Chondrocyte (in vitro differentiated cells): ENCODE measurements at regions not wholly inside any gene's neighbourhood (a gene's known extent, or its start where the extent isn't known, plus 50 kb on each side); places are given as distances from the start of the nearest gene placed in this dataset.

Experiments used
- DNase-seq: peaks from one replicate; pipeline ENCODE4 v3.0.0; 2021; ENCODE audit warnings: mixed read lengths, low spot score
- H3K27ac Mint-ChIP-seq: one replicate; pipeline ENCODE4 v1.8.0; 2021; ENCODE audit warnings: mild to moderate bottlenecking, moderate library complexity, mixed read lengths; ENCODE audit not compliant: unreplicated experiment
- H3K27me3 Mint-ChIP-seq: 2 replicates; pipeline ENCODE4 v1.8.0; 2021; ENCODE audit warnings: low read depth, mixed read lengths
- H3K36me3 Mint-ChIP-seq: 2 replicates; pipeline ENCODE4 v1.8.0; 2021; ENCODE audit warnings: low read depth, mixed read lengths
- H3K4me1 Mint-ChIP-seq: 2 replicates; pipeline ENCODE4 v1.8.0; 2021; ENCODE audit warnings: low read depth, mild to moderate bottlenecking, mixed read lengths
- H3K4me3 Mint-ChIP-seq: one replicate; pipeline ENCODE4 v1.8.0; 2021; ENCODE audit warnings: mild to moderate bottlenecking, moderate library complexity, mixed read lengths; ENCODE audit not compliant: unreplicated experiment
- H3K9me3 Mint-ChIP-seq: 2 replicates; pipeline ENCODE4 v1.8.0; 2021; ENCODE audit warnings: low read depth, mixed read lengths
- CTCF ChIP-seq: fragments of 200-600 bp; sonication (generic); IDR thresholded peaks from 2 replicates; pipeline ENCODE4 v1.5.0; 2021; ENCODE audit warnings: antibody characterized with exemption, mild to moderate bottlenecking, moderate library complexity

- H3K36me3 Mint-ChIP-seq, result no peaks in the 10 kb centered on the region
- H3K27ac Mint-ChIP-seq, result no peak overlapping the region
- H3K9me3 Mint-ChIP-seq, result peaks cover 7% of the 10 kb centered on the region
- no peak for DNase-seq
- no peaks in the 10 kb centered on the region for H3K27me3 Mint-ChIP-seq
- no peak overlapping the region for H3K4me3 Mint-ChIP-seq
- TF ChIP-seq CTCF, result no peak
- peaks cover 22% of the 10 kb centered on the region for H3K4me1 Mint-ChIP-seq
Measured at GRCh38 chr9:108789742-108790141, 66.0 kb downstream of the ACTL7B start.

- DNase-seq, result no peak
- Mint-ChIP-seq H3K4me1 (peaks cover 41% of the 10 kb centered on the region), H3K27ac (no peak overlapping the region), H3K4me3 (no peak overlapping the region), H3K27me3 (peaks cover 2% of the 10 kb centered on the region), H3K9me3 (peaks cover 7% of the 10 kb centered on the region), H3K36me3 (no peaks in the 10 kb centered on the region)
- TF ChIP-seq CTCF, result no peak
Measured at GRCh38 chr9:108787690-108788048, 68.1 kb downstream of the ACTL7B start.

GRCh38 chr9:108786901-108787689, 68.7 kb downstream of the ACTL7B start:
- Mint-ChIP-seq H3K4me3 (peak overlapping the region; percentile 1), H3K27ac (peak overlapping the region; percentile 77), H3K36me3 (no peaks in the 10 kb centered on the region), H3K4me1 (peaks cover 41% of the 10 kb centered on the region), H3K9me3 (peaks cover 5% of the 10 kb centered on the region), H3K27me3 (peaks cover 2% of the 10 kb centered on the region)
- no peak for DNase-seq
- no peak for TF ChIP-seq CTCF

- Mint-ChIP-seq H3K27ac (no peak overlapping the region), H3K9me3 (peaks cover 5% of the 10 kb centered on the region), H3K4me3 (no peak overlapping the region), H3K27me3 (peaks cover 5% of the 10 kb centered on the region), H3K4me1 (peaks cover 41% of the 10 kb centered on the region), H3K36me3 (no peaks in the 10 kb centered on the region)
- no peak for DNase-seq
- no peak for TF ChIP-seq CTCF
Measured at GRCh38 chr9:108786322-108786721, 69.5 kb downstream of the ACTL7B start.

GRCh38 chr9:108784998-108785397, 70.8 kb downstream of the ACTL7B start:
- Mint-ChIP-seq H3K27ac (no peak overlapping the region), H3K27me3 (peaks cover 6% of the 10 kb centered on the region), H3K4me1 (peaks cover 43% of the 10 kb centered on the region), H3K9me3 (peaks cover 5% of the 10 kb centered on the region), H3K4me3 (no peak overlapping the region), H3K36me3 (no peaks in the 10 kb centered on the region)
- TF ChIP-seq CTCF, result no peak
- DNase-seq, result no peak
